Liver (tissue), 8 donors: ENCODE measurements at regions not wholly inside any gene's neighbourhood (a gene's known extent, or its start where the extent isn't known, plus 50 kb on each side); places are given as distances from the start of the nearest gene placed in this dataset.

Experiments
- DNase-seq: peaks from one replicate; pipeline ENCODE4 v3.0.0-alpha.2; 2017; ENCODE audit warnings: low spot score
- H3K27ac ChIP-seq, 2 donors: one replicate each; pipeline ENCODE4 v1.7.0; 2013; ENCODE audit warnings: inconsistent platforms in 2 of 2, low read length in 2 of 2, control low read depth in 1 of 2, low read depth in 1 of 2, mild to moderate bottlenecking in 1 of 2
- H3K27me3 ChIP-seq, 4 donors: one replicate each; pipeline versions ENCODE4 v1.6.1 to v1.7.0; 2013; ENCODE audit warnings: low read length in 3 of 4, inconsistent platforms in 1 of 4, mild to moderate bottlenecking in 1 of 4, moderate library complexity in 1 of 4; ENCODE audit not compliant: control insufficient read depth in 4 of 4, insufficient read depth in 4 of 4
- H3K36me3 ChIP-seq, 4 donors: one replicate each; pipeline versions ENCODE4 v1.6.1 to v1.7.0; 2013; ENCODE audit warnings: low read length in 3 of 4, mild to moderate bottlenecking in 3 of 4, low read depth in 1 of 4, moderate library complexity in 1 of 4; ENCODE audit not compliant: control insufficient read depth in 4 of 4, insufficient read depth in 3 of 4
- H3K4me1 ChIP-seq, 4 donors: one replicate each; pipeline versions ENCODE4 v1.6.1 to v1.7.0; 2013; ENCODE audit warnings: low read length in 3 of 4, mild to moderate bottlenecking in 3 of 4, moderate library complexity in 1 of 4; ENCODE audit not compliant: control insufficient read depth in 4 of 4, insufficient read depth in 4 of 4
- H3K4me3 ChIP-seq, 3 donors: one replicate each; pipeline versions ENCODE4 v1.6.1 to v1.7.0; 2013; ENCODE audit warnings: low read length in 3 of 3, control low read depth in 1 of 3, low read depth in 1 of 3, mild to moderate bottlenecking in 1 of 3
- H3K9ac ChIP-seq, 2 donors: one replicate each; pipeline ENCODE4 v1.7.0; 2013; ENCODE audit warnings: low read length in 2 of 2, mild to moderate bottlenecking in 2 of 2, moderate library complexity in 2 of 2, control low read depth in 1 of 2, low read depth in 1 of 2
- H3K9me3 ChIP-seq, 4 donors: one replicate each; pipeline versions ENCODE4 v1.6.1 to v1.7.0; 2013; ENCODE audit warnings: low read length in 3 of 4; ENCODE audit not compliant: control insufficient read depth in 4 of 4
- EGR1 ChIP-seq, 2 donors: IDR thresholded peaks; 2 replicates each; pipeline ENCODE4 v1.6.1; 2016 to 2018; ENCODE audit warnings: antibody characterized with exemption in 2 of 2, low read depth in 2 of 2
- FOXA1 ChIP-seq: IDR thresholded peaks from 2 replicates; pipeline ENCODE4 v1.6.1; 2016; ENCODE audit warnings: antibody characterized with exemption
- FOXA2 ChIP-seq: IDR thresholded peaks from 2 replicates; pipeline ENCODE4 v1.6.1; 2016; ENCODE audit warnings: antibody characterized with exemption
- GABPA ChIP-seq, 2 donors: IDR thresholded peaks in 1 of 2; conservative IDR thresholded peaks in 1 of 2; 2 replicates each; pipeline ENCODE4 v1.6.1; 2016; ENCODE audit warnings: antibody characterized with exemption in 2 of 2, mild to moderate bottlenecking in 1 of 2, moderate library complexity in 1 of 2
- HNF4A ChIP-seq, 2 donors: conservative IDR thresholded peaks; 2 replicates each; pipeline ENCODE4 v1.6.1; 2016; ENCODE audit warnings: antibody characterized with exemption in 2 of 2, mild to moderate bottlenecking in 2 of 2
- HNF4G ChIP-seq: IDR thresholded peaks from 2 replicates; pipeline ENCODE4 v1.6.1; 2016; ENCODE audit warnings: antibody characterized with exemption
- JUND ChIP-seq, 2 donors: IDR thresholded peaks; 2 replicates each; pipeline ENCODE4 v1.6.1; 2016; ENCODE audit warnings: antibody characterized with exemption in 2 of 2
- NR2F2 ChIP-seq: IDR thresholded peaks from 2 replicates; pipeline ENCODE4 v1.6.1; 2016; ENCODE audit warnings: antibody characterized with exemption
- RAD21 ChIP-seq, 2 donors: IDR thresholded peaks; 2 replicates each; pipeline ENCODE4 v1.6.1; 2016; ENCODE audit warnings: antibody characterized with exemption in 2 of 2, mild to moderate bottlenecking in 2 of 2
- RXRA ChIP-seq, 2 donors: IDR thresholded peaks; 2 replicates each; pipeline ENCODE4 v1.6.1; 2017 to 2018; ENCODE audit warnings: antibody characterized with exemption in 2 of 2, mild to moderate bottlenecking in 1 of 2
- SP1 ChIP-seq: IDR thresholded peaks from 2 replicates; pipeline ENCODE4 v1.6.1; 2018; ENCODE audit warnings: antibody characterized with exemption, mild to moderate bottlenecking
- TAF1 ChIP-seq: conservative IDR thresholded peaks from 2 replicates; pipeline ENCODE4 v1.6.1; 2016; ENCODE audit warnings: antibody characterized with exemption, mild to moderate bottlenecking
- YY1 ChIP-seq: IDR thresholded peaks from 2 replicates; pipeline ENCODE4 v1.6.1; 2016; ENCODE audit warnings: antibody characterized with exemption, mild to moderate bottlenecking
- WGBS: extraction: QIAGEN DNeasy Blood & Tissue Kit; methylation state at CpG from one replicate; pipeline ENCODE4 v1.1.7; 2013; 5-methylcytosine and 5-hydroxymethylcytosine counted together
- TF ChIP-seq, protein P1 (sequence below): IDR thresholded peaks from 2 replicates; pipeline ENCODE4 v1.6.1; 2016; ENCODE audit warnings: antibody characterized with exemption
- TF ChIP-seq, protein P2 (sequence below): IDR thresholded peaks from 2 replicates; pipeline ENCODE4 v1.6.1; 2016; ENCODE audit warnings: antibody characterized with exemption
- TF ChIP-seq, protein P3 (sequence below): IDR thresholded peaks from 2 replicates; pipeline ENCODE4 v1.6.1; 2016; ENCODE audit warnings: antibody characterized with exemption
- TF ChIP-seq, protein P4 (sequence below): fragments of 150-350 bp; IDR thresholded peaks from 2 replicates; pipeline ENCODE4 v1.5.1; 2017; ENCODE audit warnings: improper control_type of control experiment, low read depth, low read length; ENCODE audit not compliant: missing input control
- TF ChIP-seq, protein P5 (sequence below): IDR thresholded peaks from 2 replicates; pipeline ENCODE4 v1.6.1; 2016; ENCODE audit warnings: antibody characterized with exemption, mild to moderate bottlenecking
- donor health status: healthy.
- donor health status: healthy.
- donor health status: healthy.
- donor health status: healthy.
- donor health status: healthy.

DNA sequence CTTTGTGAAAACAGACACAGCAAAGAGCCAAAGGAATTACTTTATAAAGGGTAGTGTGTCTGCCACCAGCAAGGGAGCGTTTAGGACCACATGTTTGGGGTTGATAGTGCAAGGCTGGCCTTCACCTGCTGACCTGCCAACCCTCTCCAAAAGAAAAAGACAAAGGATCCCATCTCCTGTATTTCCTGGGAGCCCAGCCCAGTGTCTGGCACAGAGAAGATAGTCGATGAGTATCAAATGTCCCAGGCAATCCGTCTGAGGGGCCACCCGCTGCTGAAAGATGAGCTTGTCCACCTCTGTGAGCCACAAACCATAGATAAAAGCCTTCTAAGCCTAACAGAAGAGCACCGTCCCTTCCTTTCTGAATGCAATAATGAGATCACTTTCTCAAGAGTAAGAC is 154.8 kb upstream of the CTNNB1 start:
- H3K36me3 ChIP-seq, result no peaks in the 10 kb centered on the region
- TF ChIP-seq, protein P1, sequence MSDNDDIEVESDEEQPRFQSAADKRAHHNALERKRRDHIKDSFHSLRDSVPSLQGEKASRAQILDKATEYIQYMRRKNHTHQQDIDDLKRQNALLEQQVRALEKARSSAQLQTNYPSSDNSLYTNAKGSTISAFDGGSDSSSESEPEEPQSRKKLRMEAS, result no peak
- no peak for TF ChIP-seq RXRA (IDR thresholded peaks at IDR 0.05)
- no peak for TF ChIP-seq GABPA (IDR thresholded peaks at IDR 0.05 in 1 of 2, conservative IDR thresholded peaks at IDR 0.05 in 1 of 2)
- TF ChIP-seq, protein P2, sequence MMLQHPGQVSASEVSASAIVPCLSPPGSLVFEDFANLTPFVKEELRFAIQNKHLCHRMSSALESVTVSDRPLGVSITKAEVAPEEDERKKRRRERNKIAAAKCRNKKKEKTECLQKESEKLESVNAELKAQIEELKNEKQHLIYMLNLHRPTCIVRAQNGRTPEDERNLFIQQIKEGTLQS, result no peak
- TF ChIP-seq, protein P3, sequence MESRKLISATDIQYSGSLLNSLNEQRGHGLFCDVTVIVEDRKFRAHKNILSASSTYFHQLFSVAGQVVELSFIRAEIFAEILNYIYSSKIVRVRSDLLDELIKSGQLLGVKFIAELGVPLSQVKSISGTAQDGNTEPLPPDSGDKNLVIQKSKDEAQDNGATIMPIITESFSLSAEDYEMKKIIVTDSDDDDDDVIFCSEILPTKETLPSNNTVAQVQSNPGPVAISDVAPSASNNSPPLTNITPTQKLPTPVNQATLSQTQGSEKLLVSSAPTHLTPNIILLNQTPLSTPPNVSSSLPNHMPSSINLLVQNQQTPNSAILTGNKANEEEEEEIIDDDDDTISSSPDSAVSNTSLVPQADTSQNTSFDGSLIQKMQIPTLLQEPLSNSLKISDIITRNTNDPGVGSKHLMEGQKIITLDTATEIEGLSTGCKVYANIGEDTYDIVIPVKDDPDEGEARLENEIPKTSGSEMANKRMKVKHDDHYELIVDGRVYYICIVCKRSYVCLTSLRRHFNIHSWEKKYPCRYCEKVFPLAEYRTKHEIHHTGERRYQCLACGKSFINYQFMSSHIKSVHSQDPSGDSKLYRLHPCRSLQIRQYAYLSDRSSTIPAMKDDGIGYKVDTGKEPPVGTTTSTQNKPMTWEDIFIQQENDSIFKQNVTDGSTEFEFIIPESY, result no peak
- TF ChIP-seq YY1, result no peak
- TF ChIP-seq, protein P4, sequence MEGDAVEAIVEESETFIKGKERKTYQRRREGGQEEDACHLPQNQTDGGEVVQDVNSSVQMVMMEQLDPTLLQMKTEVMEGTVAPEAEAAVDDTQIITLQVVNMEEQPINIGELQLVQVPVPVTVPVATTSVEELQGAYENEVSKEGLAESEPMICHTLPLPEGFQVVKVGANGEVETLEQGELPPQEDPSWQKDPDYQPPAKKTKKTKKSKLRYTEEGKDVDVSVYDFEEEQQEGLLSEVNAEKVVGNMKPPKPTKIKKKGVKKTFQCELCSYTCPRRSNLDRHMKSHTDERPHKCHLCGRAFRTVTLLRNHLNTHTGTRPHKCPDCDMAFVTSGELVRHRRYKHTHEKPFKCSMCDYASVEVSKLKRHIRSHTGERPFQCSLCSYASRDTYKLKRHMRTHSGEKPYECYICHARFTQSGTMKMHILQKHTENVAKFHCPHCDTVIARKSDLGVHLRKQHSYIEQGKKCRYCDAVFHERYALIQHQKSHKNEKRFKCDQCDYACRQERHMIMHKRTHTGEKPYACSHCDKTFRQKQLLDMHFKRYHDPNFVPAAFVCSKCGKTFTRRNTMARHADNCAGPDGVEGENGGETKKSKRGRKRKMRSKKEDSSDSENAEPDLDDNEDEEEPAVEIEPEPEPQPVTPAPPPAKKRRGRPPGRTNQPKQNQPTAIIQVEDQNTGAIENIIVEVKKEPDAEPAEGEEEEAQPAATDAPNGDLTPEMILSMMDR, result no peak
- TF ChIP-seq HNF4G, result no peak
- TF ChIP-seq HNF4A (conservative IDR thresholded peaks at IDR 0.05), result no peak
- TF ChIP-seq FOXA1, result no peak
- TF ChIP-seq JUND (IDR thresholded peaks at IDR 0.05), result no peak
- TF ChIP-seq NR2F2, result no peak
- TF ChIP-seq EGR1 (IDR thresholded peaks at IDR 0.05; ENCODE audit: low read depth in 2 of 2), result no peak
- TF ChIP-seq, protein P5, sequence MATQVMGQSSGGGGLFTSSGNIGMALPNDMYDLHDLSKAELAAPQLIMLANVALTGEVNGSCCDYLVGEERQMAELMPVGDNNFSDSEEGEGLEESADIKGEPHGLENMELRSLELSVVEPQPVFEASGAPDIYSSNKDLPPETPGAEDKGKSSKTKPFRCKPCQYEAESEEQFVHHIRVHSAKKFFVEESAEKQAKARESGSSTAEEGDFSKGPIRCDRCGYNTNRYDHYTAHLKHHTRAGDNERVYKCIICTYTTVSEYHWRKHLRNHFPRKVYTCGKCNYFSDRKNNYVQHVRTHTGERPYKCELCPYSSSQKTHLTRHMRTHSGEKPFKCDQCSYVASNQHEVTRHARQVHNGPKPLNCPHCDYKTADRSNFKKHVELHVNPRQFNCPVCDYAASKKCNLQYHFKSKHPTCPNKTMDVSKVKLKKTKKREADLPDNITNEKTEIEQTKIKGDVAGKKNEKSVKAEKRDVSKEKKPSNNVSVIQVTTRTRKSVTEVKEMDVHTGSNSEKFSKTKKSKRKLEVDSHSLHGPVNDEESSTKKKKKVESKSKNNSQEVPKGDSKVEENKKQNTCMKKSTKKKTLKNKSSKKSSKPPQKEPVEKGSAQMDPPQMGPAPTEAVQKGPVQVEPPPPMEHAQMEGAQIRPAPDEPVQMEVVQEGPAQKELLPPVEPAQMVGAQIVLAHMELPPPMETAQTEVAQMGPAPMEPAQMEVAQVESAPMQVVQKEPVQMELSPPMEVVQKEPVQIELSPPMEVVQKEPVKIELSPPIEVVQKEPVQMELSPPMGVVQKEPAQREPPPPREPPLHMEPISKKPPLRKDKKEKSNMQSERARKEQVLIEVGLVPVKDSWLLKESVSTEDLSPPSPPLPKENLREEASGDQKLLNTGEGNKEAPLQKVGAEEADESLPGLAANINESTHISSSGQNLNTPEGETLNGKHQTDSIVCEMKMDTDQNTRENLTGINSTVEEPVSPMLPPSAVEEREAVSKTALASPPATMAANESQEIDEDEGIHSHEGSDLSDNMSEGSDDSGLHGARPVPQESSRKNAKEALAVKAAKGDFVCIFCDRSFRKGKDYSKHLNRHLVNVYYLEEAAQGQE, result no peak
- TF ChIP-seq TAF1, result no peak
- TF ChIP-seq RAD21 (IDR thresholded peaks at IDR 0.05), result no peak
- 78% methylated on average over 5 of the region's 5 CpGs for WGBS
- H3K27ac ChIP-seq, result no peak overlapping the region
- no peak overlapping the region for H3K4me3 ChIP-seq
- no peaks in the 10 kb centered on the region for H3K4me1 ChIP-seq
- no peak overlapping the region for H3K9ac ChIP-seq
- peaks cover 0 to 3% (median 0%) of the 10 kb centered on the region in 4 donors for H3K9me3 ChIP-seq
- H3K27me3 ChIP-seq, result no peaks in the 10 kb centered on the region
- DNase-seq, result peak; percentile 13

DNA sequence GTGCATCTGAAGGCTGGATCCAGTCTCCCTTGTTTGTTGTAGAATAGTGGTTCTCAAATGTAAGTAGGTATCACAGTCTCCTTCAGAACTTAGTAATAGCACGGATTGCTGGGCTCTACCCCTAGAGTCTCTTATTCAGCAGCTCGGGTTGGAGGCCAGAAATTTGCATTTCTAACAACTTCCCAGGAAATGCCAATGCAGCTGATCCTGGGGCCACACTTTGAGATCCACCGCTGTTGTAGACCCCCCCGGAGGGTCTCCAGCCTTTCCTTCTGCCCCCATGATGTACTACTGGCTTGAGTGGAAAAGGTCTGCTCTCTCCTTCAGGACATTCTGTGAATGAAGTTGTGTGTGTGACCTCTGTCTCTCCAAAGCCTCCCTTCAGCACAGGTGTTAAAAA is 153.8 kb upstream of the CTNNB1 start:
- H3K27ac ChIP-seq, result no peak overlapping the region
- DNase-seq, result peak; percentile 14
- no peaks in the 10 kb centered on the region for H3K27me3 ChIP-seq
- H3K9ac ChIP-seq, result no peak overlapping the region
- H3K36me3 ChIP-seq, result no peaks in the 10 kb centered on the region
- peaks cover 0 to 3% (median 0%) of the 10 kb centered on the region in 4 donors for H3K9me3 ChIP-seq
- no peak overlapping the region for H3K4me3 ChIP-seq
- TF ChIP-seq, protein P2, result no peak
- TF ChIP-seq, protein P3, result no peak
- TF ChIP-seq TAF1 (no peak), HNF4A (conservative IDR thresholded peaks at IDR 0.05) (no peak), FOXA2 (no peak), RAD21 (IDR thresholded peaks at IDR 0.05) (no peak), RXRA (IDR thresholded peaks at IDR 0.05) (no peak), HNF4G (no peak), GABPA (IDR thresholded peaks at IDR 0.05 in 1 of 2, conservative IDR thresholded peaks at IDR 0.05 in 1 of 2) (no peak), SP1 (no peak)
- TF ChIP-seq, protein P5, result no peak
- H3K4me1 ChIP-seq, result no peaks in the 10 kb centered on the region
- WGBS, result 81% methylated on average over 4 of the region's 4 CpGs
